OCI-LY7 (cell line): ENCODE measurements at regions not wholly inside any gene's neighbourhood (a gene's known extent, or its start where the extent isn't known, plus 50 kb on each side); places are given as distances from the start of the nearest gene placed in this dataset.

ENCODE experiments used
- BruUV-seq: library from RNA; stranded (reverse); fragments of 400-500 nt; replicated peaks from 2 replicates; lab custom pipeline; 2021; lab: Mats Ljungman, UMichigan
- CTCF ChIA-PET: fragments of 300-600 bp; sonication (Branson Sonifier 250); formaldehyde crosslinking; loops from one replicate; lab custom pipeline; 2022; ENCODE audit warnings: antibody characterized with exemption; ENCODE audit not compliant: unreplicated experiment; lab: Charles Lee
- POLR2A ChIA-PET: fragments of 300-600 bp; sonication (Branson Sonifier 250); formaldehyde crosslinking; loops from one replicate; lab custom pipeline; 2022; ENCODE audit warnings: antibody characterized with exemption; lab: Charles Lee
- DNase-seq: peaks from one replicate; pipeline ENCODE4 v3.0.0-alpha.2; 2015; ENCODE audit warnings: low spot score
- H2AFZ ChIP-seq: fragments of 200-600 bp; sonication (generic), shearing (Covaris generic); 2 replicates; pipeline ENCODE4 v1.6.1; 2014; ENCODE audit warnings: mild to moderate bottlenecking, antibody characterized with exemption, low read length, moderate library complexity
- H3K27ac ChIP-seq: fragments of 200-600 bp; sonication (generic); 2 replicates; pipeline ENCODE4 v1.5.1; 2014; ENCODE audit warnings: mixed run types, low read depth, mild to moderate bottlenecking, moderate library complexity, low read length, inconsistent platforms; ENCODE audit not compliant: poor library complexity, severe bottlenecking
- H3K36me3 ChIP-seq: fragments of 200-600 bp; sonication (generic); 2 replicates; pipeline ENCODE4 v1.6.1; 2014; ENCODE audit warnings: mild to moderate bottlenecking, antibody characterized with exemption, low read length, moderate library complexity, mixed read lengths; ENCODE audit not compliant: insufficient read depth
- H3K4me1 ChIP-seq: fragments of 200-600 bp; sonication (generic); 2 replicates; pipeline ENCODE4 v1.5.1; 2014; ENCODE audit warnings: mild to moderate bottlenecking, low read length; ENCODE audit not compliant: insufficient read depth, poor library complexity, severe bottlenecking
- H3K4me2 ChIP-seq: fragments of 200-600 bp; sonication (generic); 2 replicates; pipeline ENCODE4 v1.6.1; 2014; ENCODE audit warnings: mild to moderate bottlenecking, low read length
- H3K4me3 ChIP-seq: fragments of 200-600 bp; sonication (generic); 2 replicates; pipeline ENCODE4 v1.5.1; 2014; ENCODE audit warnings: mild to moderate bottlenecking, low read depth, low read length; ENCODE audit not compliant: poor library complexity, severe bottlenecking
- H3K79me2 ChIP-seq: fragments of 200-600 bp; sonication (generic); 2 replicates; pipeline ENCODE4 v1.6.1; 2016; ENCODE audit warnings: low read depth, mild to moderate bottlenecking, low read length, moderate library complexity, mixed read lengths; ENCODE audit not compliant: insufficient read depth
- H3K9me2 ChIP-seq: fragments of 200-600 bp; sonication (generic); 2 replicates; pipeline ENCODE4 v1.6.1; 2016; ENCODE audit warnings: mild to moderate bottlenecking, low read length, mixed read lengths; ENCODE audit not compliant: insufficient read depth
- H3K9me3 ChIP-seq: fragments of 200-600 bp; sonication (generic); 2 replicates; pipeline ENCODE4 v1.6.1; 2014; ENCODE audit warnings: mild to moderate bottlenecking, mixed run types, low read length, mixed read lengths
- H4K20me1 ChIP-seq: fragments of 200-600 bp; sonication (generic); 2 replicates; pipeline ENCODE4 v1.6.1; 2014; ENCODE audit warnings: mild to moderate bottlenecking, antibody characterized with exemption, low read length, moderate library complexity, mixed read lengths; ENCODE audit not compliant: insufficient read depth
- EZH2phosphoT487 ChIP-seq: fragments of 200-600 bp; sonication (generic); IDR thresholded peaks from 2 replicates; pipeline ENCODE4 v1.6.1; 2018; ENCODE audit warnings: low read depth, borderline replicate concordance, mild to moderate bottlenecking, mixed run types, antibody characterized with exemption, low read length, moderate library complexity, mixed read lengths
- intact Hi-C: fragments of 100-400 bp; cut with micrococcal nuclease; formaldehyde crosslinking; loops from one replicate; pipeline ENCODE4 v1.10.0; 2022; ENCODE audit not compliant: unreplicated experiment
- TF ChIP-seq, protein P1 (sequence below): fragments of 200-600 bp; sonication (generic); conservative IDR thresholded peaks from 2 replicates; pipeline ENCODE4 v1.5.1; 2014; ENCODE audit warnings: mild to moderate bottlenecking, antibody characterized with exemption, low read length, moderate library complexity, mixed read lengths

DNA sequence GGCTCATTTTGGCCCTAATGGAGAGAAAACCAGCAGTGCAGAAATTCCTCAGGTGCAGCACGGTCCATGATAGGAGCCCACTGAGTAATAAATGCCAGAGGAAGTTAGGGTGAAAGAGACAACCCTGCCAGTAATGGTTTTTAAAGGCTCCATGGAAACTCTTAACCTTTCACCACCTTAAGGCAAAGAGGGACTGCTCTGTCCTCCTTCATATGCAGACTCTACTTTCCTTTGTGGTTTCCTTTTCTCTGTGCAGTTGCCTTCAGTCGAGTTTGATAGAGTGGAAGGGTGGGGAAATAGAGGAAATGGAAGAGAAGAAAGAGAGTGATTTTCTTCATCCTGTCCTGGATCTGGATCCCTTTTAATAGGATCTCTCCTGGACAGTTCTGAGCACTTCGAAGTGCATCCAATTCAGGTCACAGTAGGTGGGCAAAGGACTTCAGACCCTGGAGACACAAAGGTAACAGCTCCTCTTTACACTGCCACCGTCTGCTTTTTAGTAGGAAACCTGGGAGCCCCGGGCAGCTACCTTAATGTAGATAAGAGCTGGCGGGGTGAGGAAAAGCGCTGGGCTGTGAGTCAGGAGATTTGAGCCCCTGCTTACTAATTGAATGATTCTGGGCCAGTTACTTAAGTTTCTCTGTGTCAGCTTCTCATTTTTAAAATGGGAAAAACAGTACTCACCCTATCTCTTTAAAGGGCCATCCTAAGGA lies 294.8 kb downstream of the KCNRG start:
- POLR2A ChIA-PET, result interaction anchor here (0.9 to 2.4 kb wide), 5 partner anchors 8 to 46 kb away, joined by 3 to 6 read pairs (median 4); no protein-coding TSS in a partner anchor
- H3K4me3 ChIP-seq, result no peak overlapping the region
- H3K9me2 ChIP-seq, result no peaks in the 10 kb centered on the region
- no peak for DNase-seq
- BruUV-seq, result no TSS peak
- H3K27ac ChIP-seq, result no peak overlapping the region
- CTCF ChIA-PET, result no interaction called here
- no peaks in the 10 kb centered on the region for H4K20me1 ChIP-seq
- no peak for TF ChIP-seq EZH2phosphoT487
- TF ChIP-seq, protein P1, sequence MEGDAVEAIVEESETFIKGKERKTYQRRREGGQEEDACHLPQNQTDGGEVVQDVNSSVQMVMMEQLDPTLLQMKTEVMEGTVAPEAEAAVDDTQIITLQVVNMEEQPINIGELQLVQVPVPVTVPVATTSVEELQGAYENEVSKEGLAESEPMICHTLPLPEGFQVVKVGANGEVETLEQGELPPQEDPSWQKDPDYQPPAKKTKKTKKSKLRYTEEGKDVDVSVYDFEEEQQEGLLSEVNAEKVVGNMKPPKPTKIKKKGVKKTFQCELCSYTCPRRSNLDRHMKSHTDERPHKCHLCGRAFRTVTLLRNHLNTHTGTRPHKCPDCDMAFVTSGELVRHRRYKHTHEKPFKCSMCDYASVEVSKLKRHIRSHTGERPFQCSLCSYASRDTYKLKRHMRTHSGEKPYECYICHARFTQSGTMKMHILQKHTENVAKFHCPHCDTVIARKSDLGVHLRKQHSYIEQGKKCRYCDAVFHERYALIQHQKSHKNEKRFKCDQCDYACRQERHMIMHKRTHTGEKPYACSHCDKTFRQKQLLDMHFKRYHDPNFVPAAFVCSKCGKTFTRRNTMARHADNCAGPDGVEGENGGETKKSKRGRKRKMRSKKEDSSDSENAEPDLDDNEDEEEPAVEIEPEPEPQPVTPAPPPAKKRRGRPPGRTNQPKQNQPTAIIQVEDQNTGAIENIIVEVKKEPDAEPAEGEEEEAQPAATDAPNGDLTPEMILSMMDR, result no peak
- intact Hi-C loops, result loop anchor here (5.0 kb wide), 1 partner anchor 77 kb away; no protein-coding TSS in a partner anchor
- H3K36me3 ChIP-seq, result no peaks in the 10 kb centered on the region
- H3K9me3 ChIP-seq, result peaks cover 5% of the 10 kb centered on the region; the same call in 1 of the 2 replicates
- H3K4me1 ChIP-seq, result peaks cover 7% of the 10 kb centered on the region
- H2AFZ ChIP-seq, result no peak overlapping the region
- no peak overlapping the region for H3K4me2 ChIP-seq
- H3K79me2 ChIP-seq, result no peaks in the 10 kb centered on the region

DNA sequence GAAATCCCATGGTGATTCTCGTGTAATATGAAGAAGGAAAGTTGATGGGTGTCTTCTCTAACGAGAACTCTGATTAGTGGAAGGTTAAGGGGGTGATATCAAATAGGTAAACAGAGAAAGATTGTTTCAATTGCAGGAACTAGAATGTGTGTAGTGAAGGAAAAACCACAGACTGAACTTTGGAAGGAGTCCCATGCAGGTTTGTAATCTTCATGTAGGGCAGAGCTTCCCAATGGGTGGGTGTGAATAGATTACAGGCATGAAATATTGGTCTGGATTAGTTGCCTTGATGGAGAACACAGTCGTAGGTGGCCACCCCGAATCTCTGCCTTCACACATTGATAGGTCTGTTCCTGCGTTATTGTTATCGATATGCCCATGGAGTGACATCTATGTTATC lies 295.5 kb downstream of the KCNRG start:
- intact Hi-C loops, result no loop called here

More for the DNA sequence above, 295.5 kb downstream of the KCNRG start:
- no peak overlapping the region for H3K4me2 ChIP-seq
- ChIA-PET CTCF (no interaction called here), POLR2A (interaction anchor here (1.6 to 2.4 kb wide), 2 partner anchors 10 to 22 kb away, joined by 5 to 6 read pairs; no protein-coding TSS in a partner anchor)
- TF ChIP-seq, protein P1, result no peak
- TF ChIP-seq EZH2phosphoT487, result no peak
- H3K9me2 ChIP-seq, result no peaks in the 10 kb centered on the region
- peaks cover 5% of the 10 kb centered on the region; the same call in 1 of the 2 replicates for H3K9me3 ChIP-seq
- no peaks in the 10 kb centered on the region for H3K36me3 ChIP-seq
- H3K4me3 ChIP-seq, result no peak overlapping the region
- no peak overlapping the region for H3K27ac ChIP-seq
- BruUV-seq, result no TSS peak
- no peaks in the 10 kb centered on the region for H4K20me1 ChIP-seq
- no peak for DNase-seq
- no peak overlapping the region for H2AFZ ChIP-seq
- no peaks in the 10 kb centered on the region for H3K79me2 ChIP-seq
- H3K4me1 ChIP-seq, result peaks cover 8% of the 10 kb centered on the region
